Putamen (tissue), 1 donor: ENCODE measurements at regions not wholly inside any gene's neighbourhood (a gene's known extent, or its start where the extent isn't known, plus 50 kb on each side); places are given as distances from the start of the nearest gene placed in this dataset.

Experiments used
- DNase-seq: peaks from one replicate; pipeline ENCODE4 v3.0.0-alpha.2; 2016; ENCODE audit warnings: low spot score

DNA sequence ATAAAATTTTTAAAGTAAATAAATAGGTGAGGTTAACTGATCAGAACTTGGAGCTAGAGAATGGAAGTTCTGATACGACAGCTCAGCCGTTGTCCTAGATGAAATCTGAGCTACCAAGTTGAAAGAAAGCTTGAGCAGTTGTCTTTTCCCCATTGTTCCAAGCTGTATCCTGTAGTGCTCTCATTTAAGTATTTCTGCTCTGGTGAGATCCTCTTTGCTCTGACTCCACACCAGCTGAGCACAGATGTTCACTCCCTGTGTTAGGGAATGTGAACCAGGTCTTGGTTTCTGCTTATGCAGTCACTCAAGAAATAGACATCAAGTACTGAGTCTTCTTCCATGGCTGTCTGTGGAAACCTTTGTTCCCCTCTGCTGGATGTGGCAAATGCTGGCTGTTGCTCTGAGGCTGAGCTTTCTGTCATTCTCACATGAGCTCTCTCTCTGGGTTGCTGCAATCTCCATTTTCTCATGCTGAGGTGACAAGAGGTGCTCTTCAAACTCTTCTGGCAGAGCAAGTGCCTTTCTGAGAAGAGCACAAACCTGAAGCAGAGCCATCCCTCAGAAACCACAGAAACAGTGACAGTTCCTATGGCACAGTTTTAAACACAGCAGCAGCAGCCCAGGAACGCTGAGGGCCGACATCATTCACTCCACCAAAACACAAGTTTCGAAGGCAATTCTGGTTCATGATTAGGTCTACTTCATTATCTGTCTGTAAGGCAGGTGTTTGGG lies 194.1 kb downstream of the SP3 start:
- DNase-seq = no peak

DNA sequence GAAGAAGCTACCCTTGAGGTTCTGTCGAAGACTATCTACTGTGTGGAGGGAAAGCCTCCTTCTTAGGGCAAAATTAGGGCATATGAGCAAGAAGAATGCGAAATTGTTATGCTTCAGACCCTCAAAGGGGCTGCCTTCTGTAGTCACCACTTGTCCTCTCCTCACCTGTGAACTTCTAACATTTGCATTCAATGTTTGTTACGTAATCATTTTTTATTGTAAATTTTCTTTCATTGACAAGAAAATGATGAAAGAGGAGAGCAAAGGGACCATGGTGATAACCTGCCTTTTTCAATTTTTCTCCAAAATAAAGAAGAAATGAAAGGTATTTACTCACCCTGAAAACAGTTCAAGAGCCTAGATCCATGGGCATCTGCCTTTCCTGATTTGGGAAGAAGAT lies 193.0 kb downstream of the SP3 start:
- no peak for DNase-seq

DNA sequence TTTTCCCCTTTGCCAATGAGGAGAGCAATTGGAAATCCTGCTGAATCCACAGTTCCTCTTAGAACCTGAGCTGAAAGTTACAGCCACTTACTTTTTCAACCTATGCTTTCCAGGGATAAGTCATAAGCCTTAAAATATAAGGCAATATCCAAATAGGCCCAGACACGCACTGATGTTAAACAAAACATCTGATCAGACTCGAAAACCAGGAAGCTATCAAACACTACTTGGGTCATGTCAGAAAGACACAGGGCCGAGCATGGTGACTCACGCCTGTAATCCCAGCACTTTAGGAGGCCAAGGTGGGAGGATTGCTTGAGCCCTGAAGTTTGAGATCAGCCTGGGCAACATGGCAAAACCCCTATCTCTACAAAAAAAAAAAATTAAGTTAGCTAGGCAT lies 192.1 kb downstream of the SP3 start:
- no peak for DNase-seq

DNA sequence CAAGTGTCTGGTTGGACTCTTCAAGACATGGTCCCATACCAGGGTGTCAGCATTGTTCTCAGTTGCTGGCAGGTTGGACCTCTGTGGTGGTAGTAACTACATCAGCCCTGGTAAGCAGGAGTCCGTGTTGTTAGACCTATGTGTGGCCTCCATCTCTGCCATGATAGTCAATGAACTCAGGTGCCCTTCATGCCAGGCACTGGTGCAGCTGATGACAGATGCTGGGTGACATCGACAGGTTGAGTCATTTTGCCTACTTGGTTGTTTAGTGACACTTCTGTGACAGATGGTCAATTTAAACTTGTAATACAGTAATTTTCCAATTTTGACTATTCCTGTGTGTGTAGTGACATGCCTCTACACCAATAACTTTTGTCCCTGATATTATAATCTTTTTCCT lies 189.7 kb downstream of the SP3 start:
- no peak for DNase-seq

DNA sequence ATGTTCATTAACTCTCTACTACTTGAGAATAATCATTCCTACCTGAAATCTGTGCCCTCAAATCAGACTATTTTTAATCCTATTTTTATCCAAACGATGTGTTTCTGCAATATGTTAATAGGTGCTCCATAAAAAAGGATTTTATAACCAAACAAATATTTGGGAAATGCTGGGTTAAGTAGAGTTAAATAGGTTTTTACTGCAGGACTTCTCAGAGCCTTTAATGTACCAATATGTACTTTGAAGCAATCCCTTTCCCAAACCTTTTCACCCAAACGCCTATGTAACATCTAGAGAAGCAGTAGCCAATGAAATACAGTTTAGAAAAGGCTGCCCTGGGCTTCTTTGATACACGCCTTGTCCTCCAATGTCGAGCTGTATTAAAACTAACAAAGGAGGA lies 182.5 kb downstream of the SP3 start:
- DNase-seq = no peak

DNA sequence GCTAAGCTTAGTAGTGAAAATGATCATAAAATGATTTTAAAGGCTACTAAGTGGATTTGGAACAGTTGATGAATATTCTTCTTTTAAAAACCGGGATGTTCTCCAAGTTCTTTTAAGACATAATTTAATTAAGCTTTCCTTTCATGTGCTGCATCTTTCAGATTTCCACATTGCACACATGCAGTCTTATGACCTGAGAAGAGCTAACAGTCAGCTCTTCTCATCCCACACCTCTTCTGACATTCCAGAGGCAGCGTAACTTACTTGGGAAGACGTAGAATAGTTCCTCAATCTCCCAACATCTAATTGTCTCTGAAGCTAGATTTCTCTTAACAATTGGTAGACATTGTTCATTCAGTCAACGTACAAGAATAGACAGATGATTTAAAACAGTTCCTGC lies 181.8 kb downstream of the SP3 start:
- no peak for DNase-seq

DNA sequence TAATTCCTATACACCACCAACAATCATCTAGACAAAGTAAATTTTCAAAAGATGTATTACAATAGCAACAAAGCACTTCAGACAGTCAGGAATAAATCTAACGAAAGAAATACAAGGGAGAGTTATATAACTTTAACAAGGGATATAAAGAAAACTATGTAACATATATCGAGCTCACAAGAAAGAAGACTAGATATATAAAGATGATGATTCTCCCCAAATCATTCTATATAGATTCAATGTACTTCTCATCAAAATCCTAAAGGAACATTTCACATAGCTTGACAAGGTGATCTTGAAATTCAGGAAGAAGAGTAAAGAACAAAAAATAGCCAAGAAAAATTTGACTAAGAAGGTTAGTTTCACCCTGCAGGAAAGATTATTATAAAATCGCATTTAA lies 179.4 kb downstream of the SP3 start:
- no peak for DNase-seq

DNA sequence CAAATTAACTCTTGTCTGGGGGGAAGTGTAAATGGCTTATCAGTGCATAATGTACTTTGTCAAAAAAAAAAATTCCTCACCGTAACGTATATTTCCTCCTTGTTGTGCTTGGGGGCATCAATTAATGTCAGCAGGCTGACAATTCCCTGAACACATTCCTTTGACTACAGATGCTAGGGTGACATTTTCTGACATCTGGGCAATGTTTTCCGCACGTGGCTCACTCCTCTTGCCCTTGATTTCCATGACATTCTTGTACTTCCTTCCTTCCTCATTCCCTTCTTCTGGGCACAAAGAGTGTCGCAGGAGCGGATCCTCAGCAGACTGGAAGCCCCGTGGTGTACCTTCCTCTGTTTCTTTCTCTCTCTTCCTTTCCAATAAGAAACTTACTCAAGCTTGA lies 173.7 kb downstream of the SP3 start:
- DNase-seq = no peak

DNA sequence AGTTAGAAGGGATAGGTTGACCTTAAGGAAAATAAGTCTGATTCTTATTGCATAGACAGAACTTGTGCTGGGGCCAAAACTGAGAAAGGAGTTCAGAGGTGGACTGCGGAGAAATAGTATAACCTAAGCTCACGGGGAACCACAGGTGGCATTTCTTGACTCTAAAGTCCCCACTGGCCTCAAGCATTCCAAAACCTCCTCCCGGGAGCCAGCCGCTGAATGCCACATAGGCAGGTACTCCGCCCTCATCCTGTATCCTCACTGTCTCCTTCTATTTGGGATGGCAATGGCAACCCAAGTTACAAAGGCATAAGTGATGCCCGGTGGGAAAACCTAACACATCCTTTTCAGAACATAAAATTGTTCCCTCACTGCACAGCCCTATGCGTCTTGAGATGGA lies 173.0 kb downstream of the SP3 start:
- DNase-seq = no peak

DNA sequence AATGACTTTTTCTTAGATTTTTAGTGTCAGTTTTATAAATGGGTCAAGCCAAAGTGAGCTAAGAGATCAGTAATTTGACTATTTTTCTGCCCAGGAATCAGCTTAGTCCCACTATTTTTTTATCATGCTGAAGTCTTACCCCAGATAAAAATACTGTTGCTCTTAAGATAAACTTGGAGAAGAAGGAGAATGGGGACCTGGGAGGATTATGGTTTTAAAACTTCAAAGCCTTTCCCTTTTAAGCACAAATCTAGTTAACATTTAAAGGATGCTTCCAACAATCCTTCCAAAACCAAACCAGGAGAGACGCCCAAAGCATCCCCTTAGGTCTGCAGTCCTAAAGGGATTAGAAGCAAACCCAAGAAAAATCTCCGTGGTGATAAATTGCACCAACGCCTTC lies 172.4 kb downstream of the SP3 start:
- DNase-seq = no peak

DNA sequence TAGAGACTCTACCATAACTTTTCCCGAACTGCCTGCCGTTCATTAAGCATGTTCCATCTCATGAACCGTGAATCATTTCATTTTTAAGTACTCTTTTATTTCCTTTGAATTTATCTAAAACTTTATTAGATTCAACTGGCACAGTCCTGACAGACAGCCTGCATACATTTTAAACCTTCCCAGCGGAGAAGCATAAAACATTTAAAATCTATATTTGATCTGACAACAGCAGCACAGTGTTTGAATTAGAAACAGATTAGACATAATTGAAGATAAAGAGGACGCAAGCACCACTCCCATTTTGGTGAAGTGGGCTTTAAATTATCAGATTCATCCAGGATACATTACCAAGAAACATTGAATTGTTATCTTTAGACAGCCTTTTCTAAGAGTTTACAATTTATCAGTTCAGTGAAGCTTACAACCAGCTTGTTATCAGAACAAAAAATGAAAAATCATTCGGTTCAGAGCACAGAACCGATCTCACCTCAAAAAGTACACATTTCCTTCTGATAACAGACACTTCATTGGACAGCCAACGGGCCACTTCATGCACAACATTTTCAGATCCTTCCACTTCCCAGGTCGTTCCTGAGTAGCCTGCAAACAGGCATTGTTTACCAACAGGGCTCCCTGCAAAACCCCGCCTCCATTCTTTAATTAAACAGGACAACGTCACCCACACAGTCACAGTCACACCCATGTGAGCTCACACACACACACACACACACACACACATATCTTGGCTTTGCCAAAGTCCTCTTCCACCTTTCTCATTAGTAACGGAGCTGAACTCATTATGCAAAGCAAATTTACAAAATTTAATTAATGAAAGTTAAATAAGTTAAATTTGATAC lies 171.2 kb downstream of the SP3 start:
- no peak for DNase-seq

DNA sequence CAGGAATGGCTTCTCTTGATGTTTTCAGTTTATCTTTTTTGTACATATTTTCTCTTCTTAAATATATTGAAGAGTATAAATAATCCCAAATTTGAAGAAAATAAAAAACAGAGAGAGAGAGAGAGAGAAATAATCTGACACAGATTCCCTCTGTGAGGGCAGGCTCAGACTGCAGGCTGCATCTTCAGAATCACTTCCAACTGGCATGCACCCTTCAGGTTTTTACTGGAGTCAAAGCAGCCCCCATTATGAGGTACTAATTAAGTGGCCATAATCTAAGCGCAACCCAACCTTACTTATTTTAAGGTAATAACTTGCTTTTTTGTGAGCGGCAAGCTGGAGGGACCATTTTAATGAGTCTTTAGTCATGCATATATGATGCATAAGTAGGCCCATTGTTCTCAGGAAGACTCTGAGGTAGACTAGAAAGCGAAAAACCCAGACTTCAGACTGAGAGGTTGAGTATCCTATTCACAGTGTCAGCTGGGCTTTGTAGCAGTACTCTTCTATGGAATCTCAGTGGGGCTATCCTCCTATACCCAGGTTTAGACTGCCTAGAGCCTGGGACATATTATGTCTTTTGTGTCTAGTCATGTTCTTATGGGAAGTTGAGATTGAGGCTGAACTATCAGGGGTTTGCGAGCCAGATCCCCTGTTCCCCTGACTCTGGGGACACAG lies 167.4 kb downstream of the SP3 start:
- no peak for DNase-seq

DNA sequence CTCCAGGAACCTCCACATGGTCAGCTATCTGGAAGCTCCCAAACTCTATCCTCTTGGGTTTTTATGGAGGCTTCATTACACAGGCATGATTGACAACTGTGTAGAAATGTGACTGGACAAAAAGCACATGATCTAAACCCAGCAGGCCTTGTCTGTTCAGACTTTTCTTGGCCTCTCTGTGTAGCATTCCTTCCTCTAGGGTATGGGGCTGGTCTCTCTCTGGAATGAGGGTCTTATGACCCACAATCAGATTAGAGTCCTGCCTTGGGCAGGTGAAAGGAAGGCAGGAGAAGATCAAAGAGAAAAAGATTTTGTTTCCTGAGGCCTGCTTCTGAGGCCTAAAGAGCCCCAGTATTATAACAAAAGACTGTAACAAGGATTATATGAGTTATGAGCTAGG lies 162.7 kb downstream of the SP3 start:
- no peak for DNase-seq

DNA sequence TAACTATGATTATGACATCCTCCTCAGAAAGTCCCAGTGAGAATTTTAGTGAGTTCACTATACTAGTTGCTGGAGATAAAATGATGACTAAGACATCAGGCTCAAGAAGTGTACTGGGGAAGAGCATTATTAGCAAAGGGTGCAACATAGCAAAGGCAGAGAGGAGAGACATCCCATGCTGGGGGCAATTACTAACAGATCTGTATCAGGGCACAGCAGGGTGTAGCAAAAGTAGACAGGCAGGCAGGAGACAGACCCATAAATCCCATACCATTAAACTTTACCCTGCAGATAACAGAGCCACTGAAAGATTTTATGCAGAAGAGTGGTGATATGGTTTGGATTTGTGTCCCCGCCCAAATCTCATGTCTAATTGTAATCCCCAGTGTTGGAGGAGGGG lies 161.7 kb downstream of the SP3 start:
- DNase-seq = no peak

DNA sequence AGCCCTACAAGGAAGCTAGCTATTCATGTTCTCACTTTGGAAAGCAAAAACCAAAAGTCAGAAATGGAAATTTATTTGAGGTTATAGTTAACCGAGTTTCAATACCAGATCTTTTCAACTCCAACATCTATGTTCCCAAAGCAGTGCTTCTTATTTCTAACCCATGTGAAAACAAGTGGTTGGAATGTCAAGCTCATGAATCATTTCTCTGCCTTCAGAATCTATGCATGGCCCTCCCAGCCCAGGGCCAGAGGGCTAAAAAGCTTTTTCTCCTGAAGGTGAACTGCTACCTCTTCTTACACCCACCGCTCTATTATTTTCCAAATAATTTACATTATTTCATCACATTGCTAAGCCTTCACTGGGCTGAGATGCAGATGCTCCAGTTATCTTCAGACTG lies 158.4 kb downstream of the SP3 start:
- no peak for DNase-seq

DNA sequence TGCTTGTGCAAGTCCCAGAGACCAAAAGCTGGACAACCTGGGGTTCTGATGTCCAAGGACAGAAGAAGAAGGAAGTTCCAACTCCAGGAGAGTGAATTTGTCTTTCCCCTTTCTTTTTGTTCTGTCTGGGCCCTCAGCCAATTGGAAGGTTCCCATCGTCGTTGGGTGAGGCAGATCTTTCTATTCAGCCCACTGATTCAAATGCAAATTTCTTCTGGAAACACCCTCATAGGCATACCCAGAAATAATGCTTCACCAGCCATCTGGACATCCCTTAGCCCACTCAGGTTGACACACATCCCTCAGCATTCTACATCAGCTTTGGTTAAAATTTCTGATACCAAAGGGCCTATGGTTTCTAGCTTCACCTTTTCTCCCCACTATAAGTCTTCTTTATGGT lies 156.5 kb downstream of the SP3 start:
- no peak for DNase-seq

DNA sequence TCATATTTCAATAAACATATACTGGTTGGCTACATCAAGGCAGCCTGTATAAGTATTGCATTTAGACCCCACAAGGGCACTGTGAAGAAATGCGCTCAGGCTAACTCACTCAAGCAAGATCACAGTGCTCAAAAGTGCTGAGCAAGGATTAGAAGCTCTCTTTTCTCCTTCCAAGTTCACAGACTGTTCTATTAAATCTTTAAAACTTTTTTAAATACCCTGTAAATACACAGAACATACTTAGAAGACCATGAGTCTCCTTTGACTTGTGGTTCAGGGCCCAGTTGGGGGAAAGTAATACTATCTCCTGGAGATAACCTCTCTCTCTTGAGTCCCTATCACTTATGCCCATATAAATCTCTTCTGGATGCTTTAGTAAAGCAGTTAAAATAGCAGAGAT lies 152.9 kb downstream of the SP3 start:
- DNase-seq = no peak

DNA sequence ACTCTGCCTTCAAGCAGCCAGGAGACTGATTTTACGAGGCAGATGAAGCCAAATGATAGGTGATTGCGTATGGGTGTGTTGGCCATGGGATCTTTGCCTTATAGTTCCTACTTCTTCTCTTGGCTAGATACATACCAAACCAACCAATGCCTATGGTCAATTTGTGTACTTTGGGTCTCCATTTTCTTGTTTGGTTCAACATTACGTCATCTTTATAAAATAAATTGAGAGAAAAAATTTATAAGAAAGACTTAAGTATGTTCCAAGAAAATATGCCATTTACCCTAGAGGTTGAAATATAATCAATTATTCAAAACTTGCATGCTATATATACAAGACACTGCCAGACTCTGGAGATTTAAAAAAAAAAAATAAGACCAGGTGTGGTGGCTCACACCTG lies 150.9 kb downstream of the SP3 start:
- no peak for DNase-seq

DNA sequence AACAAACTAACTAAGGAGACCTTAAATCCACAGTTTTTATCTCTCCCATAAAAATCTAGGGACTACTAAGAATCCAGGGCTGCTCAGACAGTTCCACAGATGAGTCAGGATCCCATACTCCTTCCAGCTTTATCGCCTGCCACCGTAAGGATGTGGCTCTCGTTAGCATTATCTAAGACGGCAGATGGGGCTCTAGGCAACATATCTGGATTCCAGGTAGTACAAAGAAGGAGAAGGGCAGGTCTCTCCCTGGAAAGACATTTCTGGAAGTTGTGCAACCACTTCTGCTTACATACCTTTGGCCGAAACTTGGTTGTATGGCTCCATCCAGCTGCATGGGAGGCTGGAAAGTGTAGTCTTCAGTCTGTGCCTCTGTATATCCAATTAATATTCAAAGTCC lies 149.4 kb downstream of the SP3 start:
- no peak for DNase-seq

DNA sequence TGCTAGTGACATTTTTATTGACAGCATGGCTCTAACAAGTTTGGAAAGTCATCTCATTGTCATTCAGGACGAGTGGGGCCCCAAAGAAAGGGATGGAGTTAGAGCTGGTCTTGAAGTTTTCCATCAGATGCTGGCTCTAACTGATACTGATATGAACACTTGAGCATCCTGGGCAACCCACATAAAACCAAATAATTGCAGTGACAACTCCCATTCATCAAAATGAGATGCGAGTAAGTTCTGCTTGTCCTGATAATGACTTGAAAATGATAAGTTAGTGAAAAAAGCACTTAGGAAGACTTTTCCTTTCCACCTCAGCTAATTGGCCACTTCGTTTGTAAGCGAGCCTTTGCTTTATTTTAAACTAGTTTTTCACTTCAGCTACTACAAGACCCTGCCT lies 147.6 kb downstream of the SP3 start:
- DNase-seq = no peak

DNA sequence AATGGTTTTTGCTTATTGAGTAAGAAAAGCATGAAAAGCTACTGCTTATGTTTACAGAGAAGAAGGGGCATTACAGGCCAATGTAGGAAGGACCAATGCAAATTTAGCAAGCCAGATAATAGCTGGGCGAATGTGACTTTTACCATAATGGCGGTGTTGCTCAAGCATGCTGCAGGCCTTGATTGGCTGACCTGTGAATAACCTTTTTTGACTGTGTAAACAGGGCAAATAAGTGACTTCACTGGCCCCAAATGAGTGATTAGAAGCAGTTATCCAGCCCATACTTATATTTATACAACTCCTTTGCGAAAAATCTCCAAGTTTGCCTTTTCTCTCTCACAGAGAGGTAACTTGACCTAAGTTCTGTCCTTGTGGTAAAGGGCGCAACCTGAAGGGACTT lies 146.9 kb downstream of the SP3 start:
- no peak for DNase-seq

DNA sequence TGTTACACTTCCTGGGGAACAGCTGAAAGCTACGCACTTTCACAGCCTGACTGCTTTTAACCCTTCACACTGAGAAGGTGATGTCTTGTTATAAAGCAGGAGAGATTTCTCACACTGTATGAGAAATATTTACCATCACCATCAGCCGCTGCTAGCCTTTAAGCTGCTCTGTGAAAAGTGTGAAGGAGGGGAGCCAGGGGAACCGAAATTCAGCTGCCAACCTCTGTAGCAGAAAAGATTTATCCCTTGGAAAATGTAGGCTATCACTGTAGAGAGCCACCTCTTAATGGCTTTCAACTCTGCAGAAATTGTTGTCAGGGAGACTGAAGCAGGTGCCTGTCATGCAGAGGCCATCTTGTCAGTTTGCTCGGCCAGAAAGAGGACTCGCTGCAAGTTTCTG lies 145.3 kb downstream of the SP3 start:
- DNase-seq = no peak

DNA sequence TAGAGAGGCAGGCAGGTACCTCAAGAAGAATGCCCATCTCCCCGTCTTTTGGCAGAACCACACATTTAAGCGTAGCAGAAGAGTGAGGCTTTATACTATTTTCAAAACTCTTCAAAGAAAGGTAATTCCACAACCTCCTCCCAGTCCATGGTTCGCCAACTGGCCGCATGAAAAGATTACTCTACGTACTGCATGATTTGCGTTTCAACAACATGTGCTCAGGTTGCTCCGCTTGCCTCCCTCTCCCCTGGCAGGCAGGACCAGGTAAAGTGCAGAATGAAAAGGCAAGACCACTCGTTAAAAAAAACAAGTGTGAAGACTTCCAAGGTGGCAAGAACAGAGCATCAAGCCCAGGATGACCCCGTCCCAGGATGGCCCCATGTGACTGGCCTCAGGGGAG lies 143.7 kb downstream of the SP3 start:
- no peak for DNase-seq
